ENCODE measurements at regions not wholly inside any gene's neighbourhood (a gene's known extent, or its start where the extent isn't known, plus 50 kb on each side); places are given as distances from the start of the nearest gene placed in this dataset.
"Not testable (repeated sequence)": the region's sequence is repeated elsewhere in the genome, so short reads cannot be mapped to it uniquely, and the experiment has no call there.

GRCh38 chr6:147651-148050 is 144.6 kb upstream of the DUSP22 start:
- DNase-seq (ENCODE audit: low read depth in 2 of 3, low spot score in 2 of 3) = not testable (repeated sequence)

- peak in 2 of 3 donors; percentile 51 to 54 for DNase-seq (ENCODE audit: low read depth in 2 of 3, low spot score in 2 of 3)
Measured at GRCh38 chr6:148051-148984, 144.0 kb upstream of the DUSP22 start.

GRCh38 chr6:150147-150546 is 142.1 kb upstream of the DUSP22 start:
- peak in 2 of 3 donors; percentile 11 to 39 for DNase-seq (ENCODE audit: low read depth in 2 of 3, low spot score in 2 of 3)

- DNase-seq (ENCODE audit: low read depth in 2 of 3, low spot score in 2 of 3) = not testable (repeated sequence)
Measured at GRCh38 chr6:152436-152835, 139.9 kb upstream of the DUSP22 start.

- DNase-seq (ENCODE audit: low read depth in 2 of 3, low spot score in 2 of 3) = not testable (repeated sequence)
Measured at GRCh38 chr6:153026-153425, 139.3 kb upstream of the DUSP22 start.

- not testable (repeated sequence) for DNase-seq (ENCODE audit: low read depth in 2 of 3, low spot score in 2 of 3)
Measured at GRCh38 chr6:153867-154266, 138.4 kb upstream of the DUSP22 start.

GRCh38 chr6:154321-155092 is 137.8 kb upstream of the DUSP22 start:
- peak in 1 of 3 donors; percentile 14 for DNase-seq (ENCODE audit: low read depth in 2 of 3, low spot score in 2 of 3)

- no peak for DNase-seq (ENCODE audit: low read depth in 2 of 3, low spot score in 2 of 3)
Measured at GRCh38 chr6:156010-156409, 136.3 kb upstream of the DUSP22 start.

GRCh38 chr6:156441-157140 is 135.7 kb upstream of the DUSP22 start:
- not testable (repeated sequence) for DNase-seq (ENCODE audit: low read depth in 2 of 3, low spot score in 2 of 3)

GRCh38 chr6:157176-157575 is 135.1 kb upstream of the DUSP22 start:
- peak in 1 of 3 donors; percentile 39 for DNase-seq (ENCODE audit: low read depth in 2 of 3, low spot score in 2 of 3)

GRCh38 chr6:161657-162056 is 130.6 kb upstream of the DUSP22 start:
- not testable (repeated sequence) for DNase-seq (ENCODE audit: low read depth in 2 of 3, low spot score in 2 of 3)

GRCh38 chr6:164720-165119 is 127.6 kb upstream of the DUSP22 start:
- no peak for DNase-seq (ENCODE audit: low read depth in 2 of 3, low spot score in 2 of 3)

- DNase-seq (ENCODE audit: low read depth in 2 of 3, low spot score in 2 of 3) = no peak
Measured at GRCh38 chr6:165263-165662, 127.0 kb upstream of the DUSP22 start.

- DNase-seq (ENCODE audit: low read depth in 2 of 3, low spot score in 2 of 3) = no peak
Measured at GRCh38 chr6:165906-166305, 126.4 kb upstream of the DUSP22 start.

GRCh38 chr6:168865-169455 is 123.3 kb upstream of the DUSP22 start:
- peak in 1 of 3 donors; percentile 60 for DNase-seq (ENCODE audit: low read depth in 2 of 3, low spot score in 2 of 3)

- DNase-seq (ENCODE audit: low read depth in 2 of 3, low spot score in 2 of 3) = no peak
Measured at GRCh38 chr6:174036-174435, 118.3 kb upstream of the DUSP22 start.

GRCh38 chr6:175680-176079 is 116.6 kb upstream of the DUSP22 start:
- no peak for DNase-seq (ENCODE audit: low read depth in 2 of 3, low spot score in 2 of 3)

- DNase-seq (ENCODE audit: low read depth in 2 of 3, low spot score in 2 of 3) = no peak
Measured at GRCh38 chr6:176766-177165, 115.5 kb upstream of the DUSP22 start.

GRCh38 chr6:178119-178518 is 114.2 kb upstream of the DUSP22 start:
- DNase-seq (ENCODE audit: low read depth in 2 of 3, low spot score in 2 of 3) = no peak

GRCh38 chr6:178929-179328 is 113.4 kb upstream of the DUSP22 start:
- not testable (repeated sequence) for DNase-seq (ENCODE audit: low read depth in 2 of 3, low spot score in 2 of 3)

Data from hematopoietic multipotent progenitor cell (in vitro differentiated cells).